LoVo (cell line): ENCODE measurements at regions not wholly inside any gene's neighbourhood (a gene's known extent, or its start where the extent isn't known, plus 50 kb on each side); places are given as distances from the start of the nearest gene placed in this dataset.

Source experiments
- DNase-seq: peaks from one replicate; pipeline ENCODE4 v3.0.0-alpha.2; 2016; ENCODE audit warnings: low spot score

GRCh38 chrY:11293392-11293791 lies 1407.6 kb upstream of the USP9Y start:
- no peak for DNase-seq

- DNase-seq: peak; percentile 8
Observed at GRCh38 chrY:11334151-11334550, 1366.9 kb upstream of the USP9Y start.
